K562 (cell line): ENCODE measurements at regions not wholly inside any gene's neighbourhood (a gene's known extent, or its start where the extent isn't known, plus 50 kb on each side); places are given as distances from the start of the nearest gene placed in this dataset.
A peak's percentile ranks its signal among the peaks of the same experiment; 100 is the strongest.

ENCODE experiments used
- ATAC-seq: fragments of 200-7000 bp; cut with Tn5 transposase; 3 replicates; pipeline ENCODE4 v1.9.1; 2020; ENCODE audit warnings: moderate library complexity
- BruUV-seq: library from RNA; stranded (reverse); fragments of 400-500 nt; replicated peaks from 2 replicates; lab custom pipeline; 2021; lab: Mats Ljungman, UMichigan
- CTCF ChIA-PET: fragments of 300-600 bp; formaldehyde crosslinking; extraction: SDS; loops from one replicate; lab custom pipeline; 2021; ENCODE audit warnings: low intra/inter-chr PET ratio; lab: Yijun Ruan, JAX
- POLR2A ChIA-PET: fragments of 300-600, 350-650 bp; sonication (Branson Sonifier 250); formaldehyde crosslinking; extraction: SDS; loops from one replicate; lab custom pipeline; 2021; ENCODE audit warnings: antibody characterized with exemption, inconsistent platforms; lab: Yijun Ruan, JAX
- DNase-seq, 4 experiments: peaks; one replicate each; pipeline versions ENCODE4 v3.0.0 to v3.0.0-alpha.2; 2011 to 2018; ENCODE audit warnings: low spot score in 3 of 4, mixed read lengths in 3 of 4; ENCODE audit errors: extremely low read depth in 1 of 4
- FAIRE-seq: peaks from 2 replicates; lab custom pipeline; 2011; peaks lifted over from hg19 to GRCh38; lab: Jason Lieb, UNC
- H2AFZ ChIP-seq: 2 replicates; pipeline ENCODE4 v1.6.0; 2011; ENCODE audit warnings: low read depth, low read length, control low read depth, inconsistent platforms
- H3K27ac ChIP-seq: fragments of 200-600 bp; 3 replicates; pipeline ENCODE4 v1.8.0; 2011; ENCODE audit warnings: low read depth, mild to moderate bottlenecking, control low read depth, inconsistent platforms, low read length, moderate library complexity, mixed read lengths; ENCODE audit errors: extremely low read depth
- H3K27me3 ChIP-seq, 2 experiments: fragments of 300-600 bp in 1 of 2; 2 replicates in 1 of 2; 3 replicates in 1 of 2; pipeline versions ENCODE4 v1.6.0 to v1.8.0; 2011; ENCODE audit warnings: inconsistent platforms in 2 of 2, low read length in 2 of 2, mild to moderate bottlenecking in 1 of 2, mixed read lengths in 1 of 2, moderate library complexity in 1 of 2; ENCODE audit not compliant: control insufficient read depth in 2 of 2, insufficient read depth in 2 of 2
- H3K36me3 ChIP-seq: fragments of 300-600 bp; 3 replicates; pipeline ENCODE4 v1.8.0; 2011; ENCODE audit warnings: mild to moderate bottlenecking, low read length, inconsistent platforms; ENCODE audit not compliant: control insufficient read depth, insufficient read depth
- H3K4me1 ChIP-seq, 2 experiments: fragments of 200-600 bp in 1 of 2; replicated peaks in 1 of 2; 2 replicates in 1 of 2; 3 replicates in 1 of 2; pipeline versions ENCODE4 v1.5.1 to v1.8.0; 2011; ENCODE audit warnings: inconsistent platforms in 2 of 2, low read length in 2 of 2, mild to moderate bottlenecking in 1 of 2, mixed read lengths in 1 of 2, moderate library complexity in 1 of 2; ENCODE audit not compliant: control insufficient read depth in 2 of 2, insufficient read depth in 2 of 2
- H3K4me2 ChIP-seq: 2 replicates; pipeline ENCODE4 v1.6.1; 2011; ENCODE audit warnings: low read length, control low read depth, inconsistent platforms, mixed read lengths; ENCODE audit not compliant: insufficient read depth
- H3K4me3 ChIP-seq: fragments of 200-600 bp; sonication (generic), shearing (Covaris generic); 2 replicates; pipeline ENCODE4 v1.5.1; 2016; ENCODE audit warnings: control low read depth, inconsistent platforms
- H3K79me2 ChIP-seq: fragments of 200-600 bp; 3 replicates; pipeline ENCODE4 v1.8.0; 2011; ENCODE audit warnings: low read length, inconsistent platforms; ENCODE audit not compliant: control insufficient read depth, insufficient read depth
- H3K9ac ChIP-seq, 2 experiments: 2 replicates each; pipeline versions ENCODE4 v1.6.0 to v1.6.1; 2011; ENCODE audit warnings: low read depth in 2 of 2, low read length in 2 of 2, control low read depth in 1 of 2, inconsistent platforms in 1 of 2, mild to moderate bottlenecking in 1 of 2, mixed read lengths in 1 of 2; ENCODE audit not compliant: insufficient read depth in 1 of 2
- H3K9me1 ChIP-seq: one replicate; pipeline ENCODE4 v1.6.0; 2011; ENCODE audit warnings: inconsistent platforms, mild to moderate bottlenecking, low read length, moderate library complexity; ENCODE audit not compliant: control insufficient read depth, insufficient read depth
- H3K9me3 ChIP-seq: replicated peaks from 2 replicates; pipeline ENCODE4 v1.5.1; 2011; ENCODE audit warnings: low read depth, low read length, inconsistent platforms; ENCODE audit not compliant: control insufficient read depth, insufficient read depth
- H4K20me1 ChIP-seq: replicated peaks from 2 replicates; pipeline ENCODE4 v1.6.1; 2011; ENCODE audit warnings: low read length, inconsistent platforms, mixed read lengths; ENCODE audit not compliant: control insufficient read depth, insufficient read depth
- BCL6 ChIP-seq: fragments of 250-450 bp; sonication (Bioruptor Pico); IDR thresholded peaks from 2 replicates; pipeline ENCODE4 v1.4.0; 2020
- DACH1 ChIP-seq: fragments of 450-650 bp; IDR thresholded peaks from 2 replicates; pipeline ENCODE4 v1.6.1; 2018; ENCODE audit not compliant: partially characterized antibody
- HNRNPL ChIP-seq: fragments of 200-400 bp; formaldehyde crosslinking; IDR thresholded peaks from 2 replicates; pipeline ENCODE4 v1.6.1; 2017; ENCODE audit warnings: low read depth, mild to moderate bottlenecking, low read length
- MAZ ChIP-seq, 2 experiments: fragments of 450-650 bp in 1 of 2; sonication (generic) in 1 of 2; formaldehyde crosslinking; IDR thresholded peaks in 1 of 2; conservative IDR thresholded peaks in 1 of 2; 2 replicates each; pipeline versions ENCODE4 v1.4.0 to v1.5.0; 2020; ENCODE audit warnings: mild to moderate bottlenecking in 1 of 2, missing genetic modification reagents in 1 of 2
- MBD2 ChIP-seq: sonication (generic); IDR thresholded peaks from 2 replicates; pipeline ENCODE4 v1.6.1; 2016; ENCODE audit warnings: low read depth, borderline replicate concordance
- SMARCC2 ChIP-seq: fragments of 450-650 bp; IDR thresholded peaks from 2 replicates; pipeline ENCODE4 v1.6.1; 2017; ENCODE audit warnings: antibody characterized with exemption, moderate library complexity, mild to moderate bottlenecking, low read depth
- STAG1 ChIP-seq: sonication (generic); formaldehyde crosslinking; IDR thresholded peaks from 2 replicates; pipeline ENCODE4 v1.5.0; 2020; ENCODE audit warnings: missing genetic modification reagents, borderline replicate concordance
- STAT5A ChIP-seq: IDR thresholded peaks from 2 replicates; pipeline ENCODE4 v1.6.1; 2012; ENCODE audit warnings: low read length, inconsistent platforms, borderline replicate concordance
- ZKSCAN8 ChIP-seq: fragments of 200-800 bp; sonication (Bioruptor generic); IDR thresholded peaks from 2 replicates; pipeline ENCODE4 v1.6.1; 2016; ENCODE audit warnings: missing genetic modification characterization, missing compliant biosample characterization
- ZNF551 ChIP-seq: fragments of 250-450 bp; sonication (Bioruptor Pico); IDR thresholded peaks from 2 replicates; pipeline ENCODE4 v1.5.0; 2021; ENCODE audit warnings: mild to moderate bottlenecking, moderate library complexity
- WGBS: fragments of 100-300 bp; shearing (Covaris generic); methylation state at CpG from one replicate; pipeline ENCODE4 v1.1.6; 2016; ENCODE audit warnings: low coverage, mixed read lengths; ENCODE audit not compliant: insufficient coverage; ENCODE audit errors: missing lambda C conversion rate; 5-methylcytosine and 5-hydroxymethylcytosine counted together
- in situ Hi-C: fragments of 300-500 bp; cut with MboI; formaldehyde crosslinking; loops from 4 replicates; pipeline ENCODE4 v1.15.0; 2018; ENCODE audit warnings: inconsistent platforms, mixed read lengths
- intact Hi-C: fragments of 100-400 bp; cut with micrococcal nuclease; formaldehyde crosslinking; loops from 2 replicates; pipeline ENCODE4 v1.14.2; 2022
- TF ChIP-seq, protein P1 (sequence below): fragments of 450-650 bp; IDR thresholded peaks from 2 replicates; pipeline ENCODE4 v1.6.1; 2018; ENCODE audit not compliant: partially characterized antibody
- TF ChIP-seq, protein P2 (sequence below): fragments of 250-450 bp; sonication (Bioruptor Pico); IDR thresholded peaks from 2 replicates; pipeline ENCODE4 v1.9.0; 2021; ENCODE audit warnings: mild to moderate bottlenecking, inconsistent platforms
- TF ChIP-seq, protein P3 (sequence below), 3 experiments: IDR thresholded peaks in 2 of 3; conservative IDR thresholded peaks in 1 of 3; 2 replicates each; pipeline ENCODE4 v1.5.1; 2011 to 2012; ENCODE audit warnings: low read length in 3 of 3, mild to moderate bottlenecking in 3 of 3, control low read depth in 2 of 3, improper control_type of control experiment in 1 of 3, inconsistent platforms in 1 of 3, low read depth in 1 of 3, mixed read lengths in 1 of 3, moderate library complexity in 1 of 3; ENCODE audit not compliant: insufficient read depth in 2 of 3
- TF ChIP-seq, protein P4 (sequence below): fragments of 200-800 bp; sonication (Bioruptor generic); IDR thresholded peaks from 2 replicates; pipeline ENCODE4 v1.6.1; 2017; ENCODE audit warnings: missing genetic modification characterization, missing compliant biosample characterization

DNA sequence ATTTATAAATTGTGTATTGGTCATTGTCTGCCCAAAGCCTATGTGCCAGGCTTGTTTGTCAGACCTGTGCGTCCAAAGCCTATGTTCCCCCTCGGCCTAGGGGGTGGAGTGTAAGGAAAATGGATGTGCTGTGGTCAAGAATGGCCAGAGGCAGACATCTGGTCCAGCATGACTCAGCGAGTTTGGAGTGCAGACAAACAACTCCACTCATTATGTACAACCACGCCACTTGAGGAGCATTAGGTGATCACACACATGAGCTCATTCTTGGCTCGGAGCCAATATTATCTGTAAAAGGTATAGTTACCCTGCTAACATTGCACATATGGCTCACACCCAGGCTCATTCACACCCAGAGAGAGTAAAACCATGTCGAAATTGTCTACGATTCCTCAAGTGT is 1047.6 kb upstream of the ADGRL4 start:
- Histone ChIP-seq H3K9me3 (no peaks in the 10 kb centered on the region), H3K4me1 (no peaks in the 10 kb centered on the region)
- POLR2A ChIA-PET = no interaction called here
- TF ChIP-seq SMARCC2 (no peak), ZKSCAN8 (CRISPR knock-in tag) (no peak), ZNF551 (CRISPR knock-in tag) (no peak), HNRNPL (no peak), BCL6 (CRISPR knock-in tag) (no peak), STAG1 (CRISPR knock-in tag) (no peak), MAZ (CRISPR knock-in tag; conservative IDR thresholded peaks at IDR 0.05 in 1 of 2, IDR thresholded peaks at IDR 0.05 in 1 of 2) (no peak), MBD2 (no peak), STAT5A (no peak), DACH1 (no peak)
- TF ChIP-seq, protein P1, sequence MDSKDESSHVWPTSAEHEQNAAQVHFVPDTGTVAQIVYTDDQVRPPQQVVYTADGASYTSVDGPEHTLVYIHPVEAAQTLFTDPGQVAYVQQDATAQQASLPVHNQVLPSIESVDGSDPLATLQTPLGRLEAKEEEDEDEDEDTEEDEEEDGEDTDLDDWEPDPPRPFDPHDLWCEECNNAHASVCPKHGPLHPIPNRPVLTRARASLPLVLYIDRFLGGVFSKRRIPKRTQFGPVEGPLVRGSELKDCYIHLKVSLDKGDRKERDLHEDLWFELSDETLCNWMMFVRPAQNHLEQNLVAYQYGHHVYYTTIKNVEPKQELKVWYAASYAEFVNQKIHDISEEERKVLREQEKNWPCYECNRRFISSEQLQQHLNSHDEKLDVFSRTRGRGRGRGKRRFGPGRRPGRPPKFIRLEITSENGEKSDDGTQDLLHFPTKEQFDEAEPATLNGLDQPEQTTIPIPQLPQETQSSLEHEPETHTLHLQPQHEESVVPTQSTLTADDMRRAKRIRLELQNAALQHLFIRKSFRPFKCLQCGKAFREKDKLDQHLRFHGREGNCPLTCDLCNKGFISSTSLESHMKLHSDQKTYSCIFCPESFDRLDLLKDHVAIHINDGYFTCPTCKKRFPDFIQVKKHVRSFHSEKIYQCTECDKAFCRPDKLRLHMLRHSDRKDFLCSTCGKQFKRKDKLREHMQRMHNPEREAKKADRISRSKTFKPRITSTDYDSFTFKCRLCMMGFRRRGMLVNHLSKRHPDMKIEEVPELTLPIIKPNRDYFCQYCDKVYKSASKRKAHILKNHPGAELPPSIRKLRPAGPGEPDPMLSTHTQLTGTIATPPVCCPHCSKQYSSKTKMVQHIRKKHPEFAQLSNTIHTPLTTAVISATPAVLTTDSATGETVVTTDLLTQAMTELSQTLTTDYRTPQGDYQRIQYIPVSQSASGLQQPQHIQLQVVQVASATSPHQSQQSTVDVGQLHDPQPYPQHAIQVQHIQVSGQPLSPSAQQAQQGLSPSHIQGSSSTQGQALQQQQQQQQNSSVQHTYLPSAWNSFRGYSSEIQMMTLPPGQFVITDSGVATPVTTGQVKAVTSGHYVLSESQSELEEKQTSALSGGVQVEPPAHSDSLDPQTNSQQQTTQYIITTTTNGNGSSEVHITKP = no peak
- TF ChIP-seq, protein P2, sequence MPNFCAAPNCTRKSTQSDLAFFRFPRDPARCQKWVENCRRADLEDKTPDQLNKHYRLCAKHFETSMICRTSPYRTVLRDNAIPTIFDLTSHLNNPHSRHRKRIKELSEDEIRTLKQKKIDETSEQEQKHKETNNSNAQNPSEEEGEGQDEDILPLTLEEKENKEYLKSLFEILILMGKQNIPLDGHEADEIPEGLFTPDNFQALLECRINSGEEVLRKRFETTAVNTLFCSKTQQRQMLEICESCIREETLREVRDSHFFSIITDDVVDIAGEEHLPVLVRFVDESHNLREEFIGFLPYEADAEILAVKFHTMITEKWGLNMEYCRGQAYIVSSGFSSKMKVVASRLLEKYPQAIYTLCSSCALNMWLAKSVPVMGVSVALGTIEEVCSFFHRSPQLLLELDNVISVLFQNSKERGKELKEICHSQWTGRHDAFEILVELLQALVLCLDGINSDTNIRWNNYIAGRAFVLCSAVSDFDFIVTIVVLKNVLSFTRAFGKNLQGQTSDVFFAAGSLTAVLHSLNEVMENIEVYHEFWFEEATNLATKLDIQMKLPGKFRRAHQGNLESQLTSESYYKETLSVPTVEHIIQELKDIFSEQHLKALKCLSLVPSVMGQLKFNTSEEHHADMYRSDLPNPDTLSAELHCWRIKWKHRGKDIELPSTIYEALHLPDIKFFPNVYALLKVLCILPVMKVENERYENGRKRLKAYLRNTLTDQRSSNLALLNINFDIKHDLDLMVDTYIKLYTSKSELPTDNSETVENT (CRISPR knock-in tag) = no peak
- TF ChIP-seq, protein P3, sequence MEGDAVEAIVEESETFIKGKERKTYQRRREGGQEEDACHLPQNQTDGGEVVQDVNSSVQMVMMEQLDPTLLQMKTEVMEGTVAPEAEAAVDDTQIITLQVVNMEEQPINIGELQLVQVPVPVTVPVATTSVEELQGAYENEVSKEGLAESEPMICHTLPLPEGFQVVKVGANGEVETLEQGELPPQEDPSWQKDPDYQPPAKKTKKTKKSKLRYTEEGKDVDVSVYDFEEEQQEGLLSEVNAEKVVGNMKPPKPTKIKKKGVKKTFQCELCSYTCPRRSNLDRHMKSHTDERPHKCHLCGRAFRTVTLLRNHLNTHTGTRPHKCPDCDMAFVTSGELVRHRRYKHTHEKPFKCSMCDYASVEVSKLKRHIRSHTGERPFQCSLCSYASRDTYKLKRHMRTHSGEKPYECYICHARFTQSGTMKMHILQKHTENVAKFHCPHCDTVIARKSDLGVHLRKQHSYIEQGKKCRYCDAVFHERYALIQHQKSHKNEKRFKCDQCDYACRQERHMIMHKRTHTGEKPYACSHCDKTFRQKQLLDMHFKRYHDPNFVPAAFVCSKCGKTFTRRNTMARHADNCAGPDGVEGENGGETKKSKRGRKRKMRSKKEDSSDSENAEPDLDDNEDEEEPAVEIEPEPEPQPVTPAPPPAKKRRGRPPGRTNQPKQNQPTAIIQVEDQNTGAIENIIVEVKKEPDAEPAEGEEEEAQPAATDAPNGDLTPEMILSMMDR (IDR thresholded peaks at IDR 0.05 in 2 of 3, conservative IDR thresholded peaks at IDR 0.05 in 1 of 3; ENCODE audit: insufficient read depth in 2 of 3, low read depth in 1 of 3, low read length in 3 of 3) = no peak
- TF ChIP-seq, protein P4, sequence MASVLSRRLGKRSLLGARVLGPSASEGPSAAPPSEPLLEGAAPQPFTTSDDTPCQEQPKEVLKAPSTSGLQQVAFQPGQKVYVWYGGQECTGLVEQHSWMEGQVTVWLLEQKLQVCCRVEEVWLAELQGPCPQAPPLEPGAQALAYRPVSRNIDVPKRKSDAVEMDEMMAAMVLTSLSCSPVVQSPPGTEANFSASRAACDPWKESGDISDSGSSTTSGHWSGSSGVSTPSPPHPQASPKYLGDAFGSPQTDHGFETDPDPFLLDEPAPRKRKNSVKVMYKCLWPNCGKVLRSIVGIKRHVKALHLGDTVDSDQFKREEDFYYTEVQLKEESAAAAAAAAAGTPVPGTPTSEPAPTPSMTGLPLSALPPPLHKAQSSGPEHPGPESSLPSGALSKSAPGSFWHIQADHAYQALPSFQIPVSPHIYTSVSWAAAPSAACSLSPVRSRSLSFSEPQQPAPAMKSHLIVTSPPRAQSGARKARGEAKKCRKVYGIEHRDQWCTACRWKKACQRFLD = no peak

More for the DNA sequence above, 1047.6 kb upstream of the ADGRL4 start:
- no TSS peak for BruUV-seq
- Histone ChIP-seq H3K27me3 (no peaks in the 10 kb centered on the region), H2AFZ (no peak overlapping the region), H3K4me2 (no peak overlapping the region), H3K27ac (no peak overlapping the region), H3K79me2 (no peaks in the 10 kb centered on the region), H3K4me3 (no peak overlapping the region), H4K20me1 (no peaks in the 10 kb centered on the region), H3K9ac (no peak overlapping the region), H3K36me3 (no peaks in the 10 kb centered on the region), H3K9me1 (no peaks in the 10 kb centered on the region)
- CTCF ChIA-PET = no interaction called here
- in situ Hi-C loops = no loop called here
- ATAC-seq (no peak), FAIRE-seq (no peak), DNase-seq (peak; percentile 3 to 27 (median 16))
- intact Hi-C loops = no loop called here
- WGBS = 6% methylated on average over 7 of the region's 7 CpGs
